ENCODE measurements at regions not wholly inside any gene's neighbourhood (a gene's known extent, or its start where the extent isn't known, plus 50 kb on each side); places are given as distances from the start of the nearest gene placed in this dataset.

DNA sequence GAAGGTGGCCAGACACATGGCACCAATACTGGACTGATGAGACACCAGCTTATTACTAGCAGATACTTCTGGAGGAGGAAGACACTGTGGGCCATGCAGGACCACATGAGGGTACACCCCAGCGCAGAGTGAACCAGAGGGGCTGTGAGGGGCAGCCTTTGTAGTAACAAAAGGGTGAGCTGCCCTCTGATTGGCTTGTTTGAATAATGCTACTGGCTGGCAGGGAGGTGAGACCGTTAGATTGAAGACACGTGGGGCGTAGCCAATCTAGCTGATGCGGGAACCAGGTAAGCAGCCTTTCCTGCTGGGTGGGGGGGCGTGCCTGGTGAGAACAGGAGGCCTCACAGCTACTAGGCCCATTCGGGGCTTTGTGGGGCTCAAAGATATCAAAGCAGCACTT, 102.8 kb upstream of the SEC14L1 start:
- TF ChIP-seq, protein P1, sequence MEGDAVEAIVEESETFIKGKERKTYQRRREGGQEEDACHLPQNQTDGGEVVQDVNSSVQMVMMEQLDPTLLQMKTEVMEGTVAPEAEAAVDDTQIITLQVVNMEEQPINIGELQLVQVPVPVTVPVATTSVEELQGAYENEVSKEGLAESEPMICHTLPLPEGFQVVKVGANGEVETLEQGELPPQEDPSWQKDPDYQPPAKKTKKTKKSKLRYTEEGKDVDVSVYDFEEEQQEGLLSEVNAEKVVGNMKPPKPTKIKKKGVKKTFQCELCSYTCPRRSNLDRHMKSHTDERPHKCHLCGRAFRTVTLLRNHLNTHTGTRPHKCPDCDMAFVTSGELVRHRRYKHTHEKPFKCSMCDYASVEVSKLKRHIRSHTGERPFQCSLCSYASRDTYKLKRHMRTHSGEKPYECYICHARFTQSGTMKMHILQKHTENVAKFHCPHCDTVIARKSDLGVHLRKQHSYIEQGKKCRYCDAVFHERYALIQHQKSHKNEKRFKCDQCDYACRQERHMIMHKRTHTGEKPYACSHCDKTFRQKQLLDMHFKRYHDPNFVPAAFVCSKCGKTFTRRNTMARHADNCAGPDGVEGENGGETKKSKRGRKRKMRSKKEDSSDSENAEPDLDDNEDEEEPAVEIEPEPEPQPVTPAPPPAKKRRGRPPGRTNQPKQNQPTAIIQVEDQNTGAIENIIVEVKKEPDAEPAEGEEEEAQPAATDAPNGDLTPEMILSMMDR (IDR thresholded peaks at IDR 0.05): no peak
- TF ChIP-seq POLR2AphosphoS5 (IDR thresholded peaks at IDR 0.05): no peak
- TF ChIP-seq POLR2A (IDR thresholded peaks at IDR 0.05): no peak

All from gastroesophageal sphincter (tissue), 3 donors.